SK-N-SH (cell line): ENCODE measurements at regions not wholly inside any gene's neighbourhood (a gene's known extent, or its start where the extent isn't known, plus 50 kb on each side); places are given as distances from the start of the nearest gene placed in this dataset.

ENCODE experiments used
- CTCF ChIA-PET: fragments of 300-600, 350-600 bp; formaldehyde crosslinking; extraction: SDS; loops from one replicate; lab custom pipeline; 2021; lab: Yijun Ruan, JAX
- POLR2A ChIA-PET: fragments of 350-600 bp; sonication (Branson Sonifier 250); formaldehyde crosslinking; extraction: SDS; loops from one replicate; lab custom pipeline; 2020; ENCODE audit warnings: antibody characterized with exemption, inconsistent platforms; lab: Yijun Ruan, JAX
- DNase-seq: peaks from one replicate; pipeline ENCODE4 v3.0.0; 2012
- H2AFZ ChIP-seq: fragments of 200-600 bp; sonication (generic); 2 replicates; pipeline ENCODE4 v1.8.1; 2016; ENCODE audit warnings: antibody characterized with exemption, mild to moderate bottlenecking, low read depth
- H3F3A ChIP-seq: fragments of 200-600 bp; sonication (generic); replicated peaks from 2 replicates; pipeline ENCODE3; 2016; ENCODE audit warnings: antibody characterized with exemption, mild to moderate bottlenecking; ENCODE audit not compliant: insufficient read depth
- H3K27ac ChIP-seq, 2 experiments: fragments of 200-500 bp in 1 of 2; fragments of 200-600 bp in 1 of 2; sonication (Bioruptor generic) in 1 of 2; sonication (generic), shearing (Covaris generic) in 1 of 2; 2 replicates each; pipeline versions ENCODE4 v1.5.1 to v1.6.1; 2014 to 2016; ENCODE audit warnings: low read depth in 2 of 2, inconsistent platforms in 1 of 2, low read length in 1 of 2, mild to moderate bottlenecking in 1 of 2, mixed read lengths in 1 of 2
- H3K27me3 ChIP-seq: fragments of 200-600 bp; sonication (generic), shearing (Covaris generic); 2 replicates; pipeline ENCODE4 v1.6.1; 2016; ENCODE audit warnings: mixed run types; ENCODE audit not compliant: insufficient read depth
- H3K36me3 ChIP-seq, 2 experiments: fragments of 200-500 bp in 1 of 2; fragments of 200-600 bp in 1 of 2; sonication (Bioruptor generic) in 1 of 2; sonication (generic) in 1 of 2; replicated peaks in 1 of 2; 2 replicates each; pipeline versions ENCODE3 to v1.5.1; 2014 to 2016; ENCODE audit warnings: low read length in 1 of 2, mild to moderate bottlenecking in 1 of 2; ENCODE audit not compliant: insufficient read depth in 2 of 2, control insufficient read depth in 1 of 2
- H3K4me1 ChIP-seq, 2 experiments: fragments of 200-500 bp in 1 of 2; fragments of 200-600 bp in 1 of 2; sonication (Bioruptor generic) in 1 of 2; sonication (generic), shearing (Covaris generic) in 1 of 2; 2 replicates each; pipeline versions ENCODE4 v1.5.1 to v1.6.1; 2014 to 2016; ENCODE audit warnings: low read depth in 1 of 2, low read length in 1 of 2, mixed run types in 1 of 2; ENCODE audit not compliant: insufficient read depth in 2 of 2, control insufficient read depth in 1 of 2
- H3K4me2 ChIP-seq: fragments of 200-600 bp; sonication (generic), shearing (Covaris generic); 2 replicates; pipeline ENCODE4 v1.6.1; 2017; ENCODE audit warnings: mixed run types
- H3K4me3 ChIP-seq, 2 experiments: fragments of 200-500 bp in 1 of 2; fragments of 200-600 bp in 1 of 2; sonication (Bioruptor generic) in 1 of 2; sonication (generic), shearing (Covaris generic) in 1 of 2; 2 replicates each; pipeline versions ENCODE4 v1.5.1 to v1.8.1; 2014 to 2016; ENCODE audit warnings: low read depth in 2 of 2, inconsistent platforms in 1 of 2, low read length in 1 of 2, mild to moderate bottlenecking in 1 of 2, mixed read lengths in 1 of 2, moderate library complexity in 1 of 2
- H3K79me2 ChIP-seq: fragments of 200-600 bp; sonication (generic); 2 replicates; pipeline ENCODE4 v1.8.1; 2017; ENCODE audit warnings: mild to moderate bottlenecking; ENCODE audit not compliant: insufficient read depth
- H3K9ac ChIP-seq: fragments of 200-600 bp; sonication (generic); 2 replicates; pipeline ENCODE4 v1.6.1; 2017; ENCODE audit warnings: mixed run types
- H3K9me2 ChIP-seq: fragments of 200-600 bp; sonication (generic); 2 replicates; pipeline ENCODE4 v1.6.1; 2017; ENCODE audit warnings: mixed run types
- H3K9me3 ChIP-seq: fragments of 200-600 bp; sonication (generic); 2 replicates; pipeline ENCODE4 v1.6.1; 2017; ENCODE audit warnings: mixed run types, mild to moderate bottlenecking, moderate library complexity
- H4K20me1 ChIP-seq: fragments of 200-600 bp; sonication (generic); 2 replicates; pipeline ENCODE4 v1.6.1; 2017; ENCODE audit warnings: mild to moderate bottlenecking, mixed run types; ENCODE audit not compliant: insufficient read depth
- ELF1 ChIP-seq: IDR thresholded peaks from 2 replicates; pipeline ENCODE4 v1.4.0; 2012
- FOXJ3 ChIP-seq: sonication (generic); formaldehyde crosslinking; IDR thresholded peaks from 2 replicates; pipeline ENCODE4 v1.5.1; 2020; ENCODE audit warnings: mild to moderate bottlenecking, missing genetic modification reagents
- GATA2 ChIP-seq: sonication (generic); formaldehyde crosslinking; IDR thresholded peaks from 2 replicates; pipeline ENCODE4 v1.5.0; 2020; ENCODE audit warnings: mild to moderate bottlenecking, missing genetic modification reagents
- JUND ChIP-seq: IDR thresholded peaks from 2 replicates; pipeline ENCODE4 v1.4.0; 2012
- MEF2A ChIP-seq: IDR thresholded peaks from 2 replicates; pipeline ENCODE4 v1.4.0; 2012; ENCODE audit warnings: low read depth, borderline replicate concordance
- RAD21 ChIP-seq: IDR thresholded peaks from 2 replicates; pipeline ENCODE4 v1.6.1; 2012; ENCODE audit warnings: mild to moderate bottlenecking, low read length
- RCOR1 ChIP-seq: fragments of 150-350 bp; IDR thresholded peaks from 2 replicates; pipeline ENCODE4 v1.6.1; 2017; ENCODE audit warnings: antibody characterized with exemption, low read length
- RFX5 ChIP-seq: IDR thresholded peaks from 2 replicates; pipeline ENCODE4 v1.6.1; 2012; ENCODE audit warnings: mild to moderate bottlenecking, improper control_type of control experiment, low read length
- RXRA ChIP-seq: IDR thresholded peaks from 2 replicates; pipeline ENCODE4 v1.4.0; 2012; ENCODE audit warnings: low read depth, mild to moderate bottlenecking, borderline replicate concordance
- SIN3A ChIP-seq: IDR thresholded peaks from 2 replicates; pipeline ENCODE4 v1.6.1; 2012; ENCODE audit warnings: low read depth, mild to moderate bottlenecking, low read length, moderate library complexity, borderline replicate concordance
- TCF12 ChIP-seq: IDR thresholded peaks from 2 replicates; pipeline ENCODE4 v1.4.0; 2012
- TEAD4 ChIP-seq: IDR thresholded peaks from 2 replicates; pipeline ENCODE4 v1.4.0; 2012; ENCODE audit warnings: mild to moderate bottlenecking, borderline replicate concordance; ENCODE audit not compliant: insufficient read depth
- WGBS: methylation state at CpG from one replicate; pipeline ENCODE4 v1.1.6; 2017; ENCODE audit warnings: low lambda C conversion rate; 5-methylcytosine and 5-hydroxymethylcytosine counted together
- TF ChIP-seq, protein P1 (sequence below): fragments of 150-350 bp; IDR thresholded peaks from 2 replicates; pipeline ENCODE4 v1.6.1; 2017; ENCODE audit warnings: antibody characterized with exemption, low read length, low read depth, borderline replicate concordance
- TF ChIP-seq, protein P2 (sequence below): IDR thresholded peaks from 2 replicates; pipeline ENCODE4 v1.4.0; 2012; ENCODE audit warnings: low read depth, borderline replicate concordance

DNA sequence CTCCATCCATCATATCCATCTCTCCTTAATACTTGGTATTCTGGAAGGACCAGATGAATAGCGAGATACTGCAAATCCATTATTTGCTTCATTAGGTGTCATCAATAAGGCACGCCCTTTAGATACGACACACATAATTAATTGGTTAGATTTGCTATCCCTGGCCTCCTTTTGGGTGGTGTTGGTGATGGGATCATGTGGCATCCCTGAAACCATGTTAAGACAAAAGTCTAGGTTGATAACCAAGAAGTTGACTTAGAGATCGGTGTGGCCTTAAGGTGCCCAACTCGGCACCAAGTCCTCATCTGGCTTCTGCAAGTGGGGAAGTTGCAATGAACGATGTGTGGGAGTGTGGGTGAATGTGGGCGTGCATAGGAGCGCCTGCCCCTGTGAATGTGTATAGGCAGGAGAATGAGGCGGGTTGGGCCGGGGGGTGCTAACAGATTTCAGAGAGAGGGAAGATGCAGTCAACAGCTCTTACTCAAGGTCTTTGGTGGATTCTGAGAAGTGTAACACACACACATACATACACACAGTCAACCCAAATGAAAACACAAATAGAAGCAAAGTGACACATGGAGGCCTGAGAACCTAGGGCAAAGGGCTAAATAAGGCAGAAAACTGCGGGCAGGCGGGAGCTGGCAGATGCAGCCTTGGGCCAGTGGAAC, 415.7 kb upstream of the ESRRG start (continued):
- TF ChIP-seq RCOR1 (no peak), JUND (no peak)

DNA sequence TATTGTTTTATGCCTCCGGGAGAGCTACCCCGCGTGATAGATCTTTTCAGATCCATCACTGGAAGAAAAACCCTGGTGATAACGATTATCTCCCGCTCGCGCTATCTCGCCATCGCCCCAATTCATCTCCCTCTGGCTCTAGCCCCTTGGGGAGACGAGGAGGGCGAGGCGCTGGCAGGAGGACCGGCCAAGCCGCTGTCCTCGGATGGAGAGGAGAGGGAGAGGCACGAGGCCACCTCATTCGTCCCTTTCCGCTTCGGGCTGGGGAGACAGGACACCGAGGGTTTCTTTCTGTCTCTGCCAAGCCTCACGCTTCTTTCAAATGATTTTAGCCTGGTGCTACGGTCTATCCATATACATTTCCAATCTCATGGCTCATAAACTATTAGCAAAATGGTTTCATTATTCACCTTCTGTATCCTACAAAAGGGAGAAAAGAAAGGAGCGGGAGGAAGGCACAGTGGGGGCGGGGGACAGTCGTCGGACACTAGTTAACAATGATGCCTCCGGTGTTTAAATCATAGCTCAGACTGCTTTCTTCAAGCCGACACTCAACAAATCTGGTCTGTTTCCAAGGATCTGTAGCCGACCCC, 415.0 kb upstream of the ESRRG start:
- H3K9me2 ChIP-seq, result no peaks in the 10 kb centered on the region
- TF ChIP-seq, protein P1, sequence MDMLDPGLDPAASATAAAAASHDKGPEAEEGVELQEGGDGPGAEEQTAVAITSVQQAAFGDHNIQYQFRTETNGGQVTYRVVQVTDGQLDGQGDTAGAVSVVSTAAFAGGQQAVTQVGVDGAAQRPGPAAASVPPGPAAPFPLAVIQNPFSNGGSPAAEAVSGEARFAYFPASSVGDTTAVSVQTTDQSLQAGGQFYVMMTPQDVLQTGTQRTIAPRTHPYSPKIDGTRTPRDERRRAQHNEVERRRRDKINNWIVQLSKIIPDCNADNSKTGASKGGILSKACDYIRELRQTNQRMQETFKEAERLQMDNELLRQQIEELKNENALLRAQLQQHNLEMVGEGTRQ, result no peak
- TF ChIP-seq FOXJ3, result no peak
- no peak for TF ChIP-seq TCF12
- TF ChIP-seq RAD21, result no peak
- TF ChIP-seq RXRA, result no peak
- TF ChIP-seq ELF1, result no peak
- no peak for TF ChIP-seq MEF2A
- TF ChIP-seq GATA2 (CRISPR knock-in tag), result no peak
- TF ChIP-seq RFX5, result no peak
- no peak for TF ChIP-seq TEAD4
- no peak for TF ChIP-seq SIN3A
- no peaks in the 10 kb centered on the region for H3K9me3 ChIP-seq
- WGBS, result 91% methylated on average over 29 of the region's 29 CpGs
- no peak overlapping the region for H3K4me2 ChIP-seq
- H3K27me3 ChIP-seq, result no peaks in the 10 kb centered on the region
- CTCF ChIA-PET, result no interaction called here
- H3F3A ChIP-seq, result no peaks in the 10 kb centered on the region
- no peak for DNase-seq
- no peak overlapping the region for H3K4me3 ChIP-seq
- H3K36me3 ChIP-seq, result no peaks in the 10 kb centered on the region
- H2AFZ ChIP-seq, result no peak overlapping the region
- H3K9ac ChIP-seq, result no peak overlapping the region
- H3K4me1 ChIP-seq, result peaks cover 0 to 9% of the 10 kb centered on the region in 2 experiments; a peak in 1 of 4 replicates
- H3K27ac ChIP-seq, result no peak overlapping the region
- POLR2A ChIA-PET, result no interaction called here
- H4K20me1 ChIP-seq, result no peaks in the 10 kb centered on the region
- H3K79me2 ChIP-seq, result no peaks in the 10 kb centered on the region

DNA sequence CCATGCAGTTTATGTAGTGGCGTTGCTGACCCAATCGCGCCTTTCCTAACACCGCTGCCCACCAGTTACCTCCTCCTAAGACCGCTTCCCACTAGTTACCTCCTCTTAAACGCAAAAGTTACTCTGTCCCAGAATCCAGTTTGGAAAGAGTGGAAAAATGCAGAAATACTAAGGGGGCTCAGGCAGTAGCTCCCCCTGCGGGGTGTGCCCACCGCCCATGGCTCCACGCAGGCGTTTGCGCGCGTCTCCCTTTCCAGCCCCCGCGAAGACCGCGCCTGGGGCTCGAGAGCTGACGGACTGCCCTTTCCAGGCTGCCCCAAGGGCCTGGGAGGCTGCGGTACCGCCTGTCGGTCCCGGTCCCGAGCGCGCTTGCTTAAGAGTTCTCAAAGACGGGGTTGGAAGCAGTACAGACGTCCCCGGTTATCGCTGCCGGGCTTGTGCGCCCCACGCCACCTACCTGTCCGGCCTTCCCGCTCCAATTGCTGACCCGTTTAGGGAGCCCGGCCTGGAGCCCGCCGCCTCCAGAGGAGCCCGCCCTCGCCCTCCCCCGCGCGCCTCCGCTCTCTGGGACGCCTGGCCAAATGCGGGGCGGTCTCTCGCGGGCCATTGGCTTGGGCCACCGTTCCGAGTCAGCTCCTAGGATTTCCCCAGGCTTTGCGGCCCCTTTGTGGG, 414.1 kb upstream of the ESRRG start:
- Histone ChIP-seq H3K36me3 (no peaks in the 10 kb centered on the region), H3K9me2 (no peaks in the 10 kb centered on the region), H3F3A (no peaks in the 10 kb centered on the region), H3K79me2 (no peaks in the 10 kb centered on the region), H3K27ac (no peak overlapping the region), H3K4me2 (no peak overlapping the region), H4K20me1 (no peaks in the 10 kb centered on the region), H2AFZ (no peak overlapping the region), H3K9me3 (no peaks in the 10 kb centered on the region), H3K9ac (no peak overlapping the region), H3K4me3 (no peak overlapping the region), H3K4me1 (peaks cover 0 to 9% of the 10 kb centered on the region in 2 experiments; a peak in 1 of 4 replicates), H3K27me3 (no peaks in the 10 kb centered on the region)
- DNase-seq, result peak; percentile 16
- ChIA-PET POLR2A (no interaction called here), CTCF (no interaction called here)
- 92% methylated on average over 44 of the region's 53 CpGs for WGBS
- TF ChIP-seq, protein P2, sequence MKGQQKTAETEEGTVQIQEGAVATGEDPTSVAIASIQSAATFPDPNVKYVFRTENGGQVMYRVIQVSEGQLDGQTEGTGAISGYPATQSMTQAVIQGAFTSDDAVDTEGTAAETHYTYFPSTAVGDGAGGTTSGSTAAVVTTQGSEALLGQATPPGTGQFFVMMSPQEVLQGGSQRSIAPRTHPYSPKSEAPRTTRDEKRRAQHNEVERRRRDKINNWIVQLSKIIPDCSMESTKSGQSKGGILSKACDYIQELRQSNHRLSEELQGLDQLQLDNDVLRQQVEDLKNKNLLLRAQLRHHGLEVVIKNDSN, result no peak
- TF ChIP-seq, protein P1, result no peak
- no peak for TF ChIP-seq MEF2A
- no peak for TF ChIP-seq GATA2 (CRISPR knock-in tag)
